ENCODE measurements at regions not wholly inside any gene's neighbourhood (a gene's known extent, or its start where the extent isn't known, plus 50 kb on each side); places are given as distances from the start of the nearest gene placed in this dataset.

DNA sequence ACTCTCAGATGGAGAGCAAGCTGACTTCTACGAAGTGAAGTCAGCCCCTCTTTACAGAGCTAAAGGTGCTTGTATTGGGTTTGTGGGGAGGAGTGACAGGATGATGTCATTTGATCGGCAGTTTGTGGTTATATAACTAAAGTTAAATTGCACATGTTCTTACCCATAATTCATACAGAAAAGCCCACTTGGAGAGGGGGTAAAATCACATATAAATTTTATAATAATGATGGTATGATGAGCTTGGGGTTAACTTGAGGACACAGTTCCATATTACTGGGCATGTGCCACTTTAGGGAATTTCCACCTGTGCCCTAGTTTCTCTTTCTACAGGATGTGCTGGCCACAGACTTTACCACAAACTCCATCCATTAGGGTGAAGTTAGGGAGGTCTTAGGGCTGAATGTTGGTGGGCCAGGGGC is 1178.6 kb upstream of the CDH9 start:
- intact Hi-C loops (cut with DNase I), result no loop called here
- H3K27me3 ChIP-seq (ENCODE audit: low read depth), result no peaks in the 10 kb centered on the region
- no peaks in the 10 kb centered on the region for H3K9me3 ChIP-seq
- ATAC-seq (no peak), DNase-seq (no peak)
- H3K4me3 ChIP-seq, result no peak overlapping the region
- TF ChIP-seq, protein P1, sequence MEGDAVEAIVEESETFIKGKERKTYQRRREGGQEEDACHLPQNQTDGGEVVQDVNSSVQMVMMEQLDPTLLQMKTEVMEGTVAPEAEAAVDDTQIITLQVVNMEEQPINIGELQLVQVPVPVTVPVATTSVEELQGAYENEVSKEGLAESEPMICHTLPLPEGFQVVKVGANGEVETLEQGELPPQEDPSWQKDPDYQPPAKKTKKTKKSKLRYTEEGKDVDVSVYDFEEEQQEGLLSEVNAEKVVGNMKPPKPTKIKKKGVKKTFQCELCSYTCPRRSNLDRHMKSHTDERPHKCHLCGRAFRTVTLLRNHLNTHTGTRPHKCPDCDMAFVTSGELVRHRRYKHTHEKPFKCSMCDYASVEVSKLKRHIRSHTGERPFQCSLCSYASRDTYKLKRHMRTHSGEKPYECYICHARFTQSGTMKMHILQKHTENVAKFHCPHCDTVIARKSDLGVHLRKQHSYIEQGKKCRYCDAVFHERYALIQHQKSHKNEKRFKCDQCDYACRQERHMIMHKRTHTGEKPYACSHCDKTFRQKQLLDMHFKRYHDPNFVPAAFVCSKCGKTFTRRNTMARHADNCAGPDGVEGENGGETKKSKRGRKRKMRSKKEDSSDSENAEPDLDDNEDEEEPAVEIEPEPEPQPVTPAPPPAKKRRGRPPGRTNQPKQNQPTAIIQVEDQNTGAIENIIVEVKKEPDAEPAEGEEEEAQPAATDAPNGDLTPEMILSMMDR (IDR thresholded peaks at IDR 0.05), result no peak
- no peaks in the 10 kb centered on the region for H3K36me3 ChIP-seq
- no peak overlapping the region for H3K27ac ChIP-seq
- H3K4me1 ChIP-seq, result no peaks in the 10 kb centered on the region

DNA sequence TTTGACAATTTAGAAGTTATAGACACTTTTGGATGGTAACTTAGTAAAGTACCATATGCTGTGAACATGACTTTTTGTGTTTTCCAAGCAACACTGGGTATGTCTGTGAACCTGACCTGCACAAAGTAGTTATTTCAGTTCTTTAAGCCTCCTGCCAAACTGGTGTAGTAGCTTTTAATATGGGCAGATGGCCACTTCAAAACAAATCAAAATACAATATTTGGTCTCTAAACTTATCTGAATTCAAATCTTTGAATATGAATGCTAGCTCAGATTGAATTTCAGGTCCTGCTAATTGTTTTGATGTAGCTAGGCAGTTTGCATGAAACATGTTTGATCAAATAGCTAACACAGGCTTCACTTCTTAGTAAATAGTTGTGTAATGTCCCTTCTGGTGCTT is 1176.7 kb upstream of the CDH9 start:
- H3K27me3 ChIP-seq (ENCODE audit: low read depth), result no peaks in the 10 kb centered on the region
- DNase-seq, result no peak
- H3K36me3 ChIP-seq, result no peaks in the 10 kb centered on the region

DNA sequence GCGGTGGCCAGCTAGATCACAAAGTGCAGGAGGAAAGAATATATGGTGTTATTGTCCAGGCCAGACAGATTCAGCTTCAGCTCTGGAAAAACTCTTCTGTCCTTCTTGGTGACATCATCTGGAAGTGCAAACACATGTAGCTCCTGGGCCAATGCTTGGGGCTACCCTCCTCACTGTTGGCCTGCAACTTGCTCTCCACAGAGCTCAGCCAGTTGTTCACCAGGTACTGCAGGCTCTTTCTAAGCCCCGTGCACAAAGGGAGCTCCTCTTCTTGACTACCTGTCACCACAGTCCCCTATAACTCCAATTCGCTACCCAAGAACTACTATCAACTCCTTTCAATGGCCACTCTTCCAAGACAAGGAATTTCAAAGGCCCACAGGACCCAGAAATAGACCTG is 1175.9 kb upstream of the CDH9 start:
- DNase-seq (no peak), ATAC-seq (no peak)
- no peak overlapping the region for H3K4me3 ChIP-seq
- TF ChIP-seq, protein P1 (IDR thresholded peaks at IDR 0.05), result no peak
- no peaks in the 10 kb centered on the region for H3K36me3 ChIP-seq
- H3K27me3 ChIP-seq (ENCODE audit: low read depth), result no peaks in the 10 kb centered on the region
- intact Hi-C loops (cut with DNase I), result no loop called here
- no peak overlapping the region for H3K27ac ChIP-seq
- H3K9me3 ChIP-seq, result no peaks in the 10 kb centered on the region
- no peaks in the 10 kb centered on the region for H3K4me1 ChIP-seq

More for the DNA sequence above, 1176.7 kb upstream of the CDH9 start:
- Histone ChIP-seq H3K27ac (no peak overlapping the region), H3K4me1 (no peaks in the 10 kb centered on the region), H3K4me3 (no peak overlapping the region), H3K9me3 (no peaks in the 10 kb centered on the region)
- intact Hi-C loops (cut with DNase I), result no loop called here
- TF ChIP-seq, protein P1 (IDR thresholded peaks at IDR 0.05), result no peak
- ATAC-seq, result no peak

DNA sequence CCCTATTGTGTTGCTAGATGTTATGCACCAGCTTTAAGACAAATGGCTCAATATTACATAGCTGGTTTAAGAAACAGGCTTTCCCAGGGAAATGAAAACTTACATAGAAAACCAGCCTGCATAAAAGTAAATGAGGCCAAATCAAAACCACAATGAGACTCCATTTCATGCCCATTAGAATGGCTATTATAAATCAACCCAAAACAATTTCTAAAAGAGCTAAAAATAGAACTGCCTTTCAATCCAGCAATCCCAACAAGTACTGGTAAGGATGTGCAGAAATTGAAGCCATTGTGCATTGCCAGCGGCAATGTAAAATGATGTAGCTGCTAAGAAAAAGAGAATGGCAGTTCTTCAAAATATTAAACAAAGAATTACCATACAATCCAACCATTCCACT is 1170.0 kb upstream of the CDH9 start:
- TF ChIP-seq, protein P1 (IDR thresholded peaks at IDR 0.05), result no peak

DNA sequence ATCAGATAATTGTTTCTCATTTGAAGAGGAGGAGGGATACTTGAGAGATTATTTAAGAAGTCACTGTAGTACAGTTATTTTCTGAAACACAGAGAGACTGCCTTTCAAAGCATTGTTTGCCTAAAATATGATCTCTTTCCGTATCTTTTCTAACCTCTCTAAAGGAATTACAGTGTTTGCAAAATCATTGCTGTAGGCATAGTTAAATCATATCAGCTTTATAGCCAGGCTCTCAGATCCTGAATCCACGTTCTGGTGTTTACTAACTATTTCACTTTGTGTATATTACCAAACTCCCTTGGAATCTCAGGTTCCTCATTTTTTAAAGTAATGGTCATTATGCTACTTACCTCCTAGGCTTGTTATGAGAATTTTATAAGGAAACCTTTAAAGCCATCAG is 1151.6 kb upstream of the CDH9 start:
- Histone ChIP-seq H3K27ac (no peak overlapping the region), H3K9me3 (no peaks in the 10 kb centered on the region), H3K27me3 (ENCODE audit: low read depth) (no peaks in the 10 kb centered on the region), H3K4me3 (no peak overlapping the region), H3K36me3 (no peaks in the 10 kb centered on the region), H3K4me1 (no peaks in the 10 kb centered on the region)
- intact Hi-C loops (cut with DNase I), result no loop called here
- TF ChIP-seq, protein P1 (IDR thresholded peaks at IDR 0.05), result no peak
- DNase-seq (no peak), ATAC-seq (no peak)

More for the DNA sequence above, 1170.0 kb upstream of the CDH9 start:
- no peaks in the 10 kb centered on the region for H3K36me3 ChIP-seq
- no peaks in the 10 kb centered on the region for H3K9me3 ChIP-seq
- no peak for DNase-seq
- H3K27me3 ChIP-seq (ENCODE audit: low read depth), result no peaks in the 10 kb centered on the region
- H3K4me3 ChIP-seq, result no peak overlapping the region
- intact Hi-C loops (cut with DNase I), result no loop called here
- no peak for ATAC-seq
- H3K27ac ChIP-seq, result no peak overlapping the region
- H3K4me1 ChIP-seq, result no peaks in the 10 kb centered on the region

DNA sequence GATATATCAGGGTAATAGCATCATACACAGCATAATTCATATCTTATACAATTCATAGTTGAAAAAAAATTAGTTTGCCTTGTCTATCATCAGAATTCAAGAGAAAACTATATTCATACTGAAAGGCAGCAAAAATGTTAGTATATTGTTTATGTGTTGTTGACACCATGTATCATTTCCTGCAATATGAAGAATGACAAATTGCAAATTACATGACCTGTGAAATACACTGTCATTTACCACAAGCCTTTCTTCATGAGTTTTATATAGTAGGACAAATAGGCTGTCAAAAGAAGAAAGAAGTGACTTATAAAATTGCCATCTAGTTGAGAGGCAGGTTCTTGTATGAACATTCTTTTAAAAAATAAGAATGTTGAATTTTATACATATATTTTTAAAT is 1136.3 kb upstream of the CDH9 start:
- H3K4me3 ChIP-seq, result no peak overlapping the region
- TF ChIP-seq, protein P1 (IDR thresholded peaks at IDR 0.05), result no peak

More for the DNA sequence above, 1136.3 kb upstream of the CDH9 start:
- ATAC-seq (no peak), DNase-seq (no peak)
- Histone ChIP-seq H3K36me3 (no peaks in the 10 kb centered on the region), H3K9me3 (no peaks in the 10 kb centered on the region), H3K27ac (no peak overlapping the region), H3K4me1 (no peaks in the 10 kb centered on the region), H3K27me3 (ENCODE audit: low read depth) (no peaks in the 10 kb centered on the region)
- intact Hi-C loops (cut with DNase I), result no loop called here
